ENCODE measurements at regions not wholly inside any gene's neighbourhood (a gene's known extent, or its start where the extent isn't known, plus 50 kb on each side); places are given as distances from the start of the nearest gene placed in this dataset.

GRCh38 chr9:13952906-13953305, 361.0 kb downstream of the NFIB start:
- Histone ChIP-seq H3K18ac (ENCODE audit: insufficient read length, low read depth, low read length) (no peak overlapping the region), H2BK20ac (ENCODE audit: low read depth, low read length, poor library complexity, severe bottlenecking) (no peak overlapping the region), H3K4me1 (ENCODE audit: insufficient read depth, low read length) (no peaks in the 10 kb centered on the region; the same call in 1 of the 2 replicates), H3K79me1 (ENCODE audit: insufficient read depth, low read depth, low read length, poor library complexity, severe bottlenecking) (no peaks in the 10 kb centered on the region), H3K23ac (ENCODE audit: insufficient read length, low read depth, low read length) (no peak overlapping the region), H2BK120ac (ENCODE audit: low read depth, low read length, poor library complexity, severe bottlenecking) (no peak overlapping the region), H4K5ac (ENCODE audit: insufficient read length, low read depth, low read length) (no peak overlapping the region), H4K91ac (ENCODE audit: insufficient read length, low read depth, low read length) (no peak overlapping the region), H2AFZ (ENCODE audit: low read length) (no peak overlapping the region), H4K8ac (replicated peaks; ENCODE audit: insufficient read length, low read depth, low read length) (no peak overlapping the region), H2BK15ac (ENCODE audit: low read depth, low read length) (no peak overlapping the region), H2AK5ac (ENCODE audit: insufficient read length, low read length) (no peak overlapping the region), H3K56ac (ENCODE audit: insufficient read length, low read depth, low read length) (no peak overlapping the region), H3K79me2 (ENCODE audit: insufficient read depth, low read length) (no peaks in the 10 kb centered on the region), H2BK12ac (ENCODE audit: insufficient read length, low read depth, low read length) (no peak overlapping the region), H3K4me2 (ENCODE audit: insufficient read depth, insufficient read length, low read length) (no peak overlapping the region), H3T11ph (ENCODE audit: low read length) (no peak overlapping the region), H2BK5ac (ENCODE audit: insufficient read length, low read length) (no peak overlapping the region), H3K9ac (ENCODE audit: extremely low read depth, insufficient read length, low read length) (no peak overlapping the region), H3K9me3 (ENCODE audit: control insufficient read depth, low read depth, low read length) (no peaks in the 10 kb centered on the region), H3K27me3 (ENCODE audit: insufficient read depth, low read length) (no peaks in the 10 kb centered on the region), H3K27ac (ENCODE audit: insufficient read length, low read depth, low read length) (no peak overlapping the region), H3K4ac (ENCODE audit: low read depth, low read length) (no peak overlapping the region), H4K20me1 (ENCODE audit: control insufficient read depth, insufficient read depth, insufficient read length) (no peaks in the 10 kb centered on the region), H3K23me2 (ENCODE audit: insufficient read length, low read depth, low read length, poor library complexity, severe bottlenecking) (no peaks in the 10 kb centered on the region), H3K14ac (ENCODE audit: insufficient read depth, low read length) (no peak overlapping the region)
- no peak for TF ChIP-seq CTCF (conservative IDR thresholded peaks at IDR 0.05)
- Mint-ChIP-seq H3K9me3 (no peaks in the 10 kb centered on the region; a peak in 1 of 5 replicates), H3K4me1 (peaks cover 23 to 25% of the 10 kb centered on the region in 2 experiments), H3K27ac (no peak overlapping the region), H3K27me3 (ENCODE audit: low read depth) (no peaks in the 10 kb centered on the region), H3K4me3 (no peak overlapping the region), H3K36me3 (ENCODE audit: insufficient read depth in 1 of 3, low read depth in 3 of 3) (no peaks in the 10 kb centered on the region)
- no CpG with 5 or more reads among the region's 6 CpGs for WGBS (ENCODE audit: extremely low coverage, insufficient read length, low lambda C conversion rate)
- no peak for DNase-seq
